VCaP (cell line): ENCODE measurements at regions not wholly inside any gene's neighbourhood (a gene's known extent, or its start where the extent isn't known, plus 50 kb on each side); places are given as distances from the start of the nearest gene placed in this dataset.

Experiments used
- H3K27ac ChIP-seq: fragments of 450-650 bp; 2 replicates; pipeline ENCODE4 v1.5.1; 2017
- TF ChIP-seq, protein P1 (sequence below): fragments of 450-650 bp; conservative IDR thresholded peaks from 2 replicates; pipeline ENCODE4 v1.5.1; 2017; ENCODE audit warnings: mild to moderate bottlenecking, moderate library complexity

DNA sequence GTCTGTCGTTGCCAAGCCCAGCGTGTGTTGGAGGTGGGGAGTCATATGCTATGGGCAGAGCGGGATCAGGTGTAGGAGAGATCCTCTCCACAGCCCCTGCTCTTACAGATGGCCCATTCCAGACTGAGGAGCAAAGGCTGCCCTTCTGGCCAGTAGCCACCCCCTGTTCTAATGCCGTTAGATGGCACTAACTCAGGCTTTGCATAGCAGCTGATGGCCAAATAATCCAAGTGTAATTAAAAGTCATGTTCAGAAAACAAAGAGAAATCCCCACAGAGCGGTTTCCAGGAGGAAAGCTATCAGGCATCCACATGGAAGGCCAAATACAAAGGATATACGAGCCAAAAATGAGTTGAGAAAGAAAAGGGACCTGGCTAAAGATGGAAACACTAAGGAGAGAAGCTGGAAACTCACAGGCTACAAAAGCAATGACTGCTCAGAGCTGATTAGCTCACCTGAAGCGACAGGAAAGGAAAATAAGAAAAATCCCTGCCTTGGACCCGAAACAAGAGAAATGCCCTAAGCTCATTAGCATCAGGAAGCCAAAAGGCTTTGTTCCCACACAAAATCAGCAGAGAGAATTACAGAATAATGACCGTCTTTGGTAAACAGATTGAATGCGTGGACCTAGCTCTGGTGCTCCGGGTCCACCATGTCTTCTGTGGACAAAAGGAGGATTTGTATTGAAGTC lies 1002.4 kb upstream of the KLHL29 start:
- H3K27ac ChIP-seq, result no peak overlapping the region
- TF ChIP-seq, protein P1, sequence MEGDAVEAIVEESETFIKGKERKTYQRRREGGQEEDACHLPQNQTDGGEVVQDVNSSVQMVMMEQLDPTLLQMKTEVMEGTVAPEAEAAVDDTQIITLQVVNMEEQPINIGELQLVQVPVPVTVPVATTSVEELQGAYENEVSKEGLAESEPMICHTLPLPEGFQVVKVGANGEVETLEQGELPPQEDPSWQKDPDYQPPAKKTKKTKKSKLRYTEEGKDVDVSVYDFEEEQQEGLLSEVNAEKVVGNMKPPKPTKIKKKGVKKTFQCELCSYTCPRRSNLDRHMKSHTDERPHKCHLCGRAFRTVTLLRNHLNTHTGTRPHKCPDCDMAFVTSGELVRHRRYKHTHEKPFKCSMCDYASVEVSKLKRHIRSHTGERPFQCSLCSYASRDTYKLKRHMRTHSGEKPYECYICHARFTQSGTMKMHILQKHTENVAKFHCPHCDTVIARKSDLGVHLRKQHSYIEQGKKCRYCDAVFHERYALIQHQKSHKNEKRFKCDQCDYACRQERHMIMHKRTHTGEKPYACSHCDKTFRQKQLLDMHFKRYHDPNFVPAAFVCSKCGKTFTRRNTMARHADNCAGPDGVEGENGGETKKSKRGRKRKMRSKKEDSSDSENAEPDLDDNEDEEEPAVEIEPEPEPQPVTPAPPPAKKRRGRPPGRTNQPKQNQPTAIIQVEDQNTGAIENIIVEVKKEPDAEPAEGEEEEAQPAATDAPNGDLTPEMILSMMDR, result no peak

DNA sequence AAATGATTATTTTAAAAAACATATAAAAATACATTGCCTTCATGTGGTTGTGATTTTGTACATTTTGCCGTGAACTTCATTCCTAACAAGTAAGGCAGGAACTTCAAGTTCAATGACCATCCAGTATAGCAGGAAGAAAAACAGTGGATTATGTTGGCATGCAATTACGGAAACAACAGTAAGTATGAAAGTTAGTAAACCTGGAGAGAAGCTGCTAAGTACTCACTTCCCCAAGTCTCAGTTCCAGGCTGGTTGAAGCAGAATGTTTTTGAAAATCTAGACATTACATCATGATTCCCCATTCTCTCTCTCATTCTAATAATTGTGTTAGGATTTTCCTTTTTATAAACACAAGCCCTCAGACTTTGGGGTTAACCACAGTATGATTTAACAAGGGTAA lies 987.1 kb upstream of the KLHL29 start:
- H3K27ac ChIP-seq, result no peak overlapping the region
- TF ChIP-seq, protein P1, result no peak

- TF ChIP-seq, protein P1, result no peak
- H3K27ac ChIP-seq, result no peak overlapping the region
These were observed 981.2 kb upstream of the KLHL29 start for GRCh38 chr2:22403748-22404147.

- no peak overlapping the region for H3K27ac ChIP-seq
- TF ChIP-seq, protein P1, result no peak
These were observed 978.4 kb upstream of the KLHL29 start for GRCh38 chr2:22406625-22407024.

DNA sequence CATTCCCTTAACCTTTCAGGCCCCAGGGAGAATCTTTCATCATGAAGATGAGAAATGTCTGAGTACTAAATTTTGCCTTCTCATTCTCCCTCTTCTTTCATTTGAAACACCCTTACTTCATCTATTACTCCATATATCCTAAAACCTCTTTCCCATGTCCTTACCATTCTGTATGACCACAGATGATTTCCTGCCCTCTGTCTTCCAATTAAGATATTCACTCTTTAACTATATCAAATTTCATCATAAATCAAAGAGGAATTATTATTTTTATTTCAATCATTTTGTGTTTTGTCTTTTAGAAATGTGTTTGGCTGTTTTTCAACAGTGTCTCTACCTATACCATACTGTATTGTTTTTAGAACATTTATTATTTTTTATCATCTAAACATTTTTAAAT lies 964.9 kb upstream of the KLHL29 start:
- H3K27ac ChIP-seq, result no peak overlapping the region
- TF ChIP-seq, protein P1, result no peak

DNA sequence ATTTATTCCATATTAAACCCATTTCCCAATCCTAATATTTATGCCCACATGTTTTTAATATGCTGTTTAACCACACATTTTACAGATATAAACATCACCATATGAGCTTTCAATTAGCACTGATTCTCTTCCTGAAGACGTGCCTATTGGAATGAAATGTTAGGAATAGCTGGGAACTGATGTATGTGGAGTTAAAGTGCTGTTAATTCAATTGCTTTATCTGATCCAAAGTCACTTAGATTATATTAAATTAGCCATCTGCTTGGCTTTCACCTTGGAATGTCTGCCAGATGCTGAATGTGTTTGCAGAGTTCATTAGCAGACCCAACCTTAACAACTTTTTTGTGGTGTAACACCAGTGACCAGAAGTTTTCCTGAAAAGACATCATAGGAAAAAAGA lies 942.9 kb upstream of the KLHL29 start:
- no peak overlapping the region for H3K27ac ChIP-seq

GRCh38 chr2:22444281-22444680 lies 940.7 kb upstream of the KLHL29 start:
- H3K27ac ChIP-seq, result no peak overlapping the region
- TF ChIP-seq, protein P1, result no peak

More for the DNA sequence above, 942.9 kb upstream of the KLHL29 start:
- TF ChIP-seq, protein P1, result no peak
